Anterior cingulate cortex (tissue), 58 donors: ENCODE measurements at regions not wholly inside any gene's neighbourhood (a gene's known extent, or its start where the extent isn't known, plus 50 kb on each side); places are given as distances from the start of the nearest gene placed in this dataset.
"Not testable (repeated sequence)": the region's sequence is repeated elsewhere in the genome, so short reads cannot be mapped to it uniquely, and the experiment has no call there.

Source experiments
- DNase-seq, 58 donors: peaks; one replicate each; lab custom pipeline; 2025; lab: John Stamatoyannopoulos, UW

DNA sequence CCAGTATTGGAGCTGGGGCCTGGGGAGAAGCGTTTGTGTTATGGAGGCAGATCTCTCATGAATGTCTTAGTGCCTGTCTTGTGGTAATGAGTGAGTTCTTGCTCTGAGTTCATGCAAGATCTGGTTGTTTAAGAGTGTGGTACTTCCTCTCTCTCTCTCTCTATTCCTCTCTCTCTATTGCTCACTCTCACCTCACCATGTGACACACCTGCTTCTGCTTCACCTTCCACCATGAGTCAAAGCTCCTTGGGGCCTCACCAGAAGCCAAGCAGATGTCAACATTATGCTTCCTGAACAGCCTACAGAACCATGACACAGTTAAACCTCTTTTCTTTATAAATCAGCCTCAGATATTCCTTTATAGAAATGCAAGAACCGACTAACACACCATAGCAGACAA is 242.7 kb upstream of the ADRA1B start:
- DNase-seq: no peak

DNA sequence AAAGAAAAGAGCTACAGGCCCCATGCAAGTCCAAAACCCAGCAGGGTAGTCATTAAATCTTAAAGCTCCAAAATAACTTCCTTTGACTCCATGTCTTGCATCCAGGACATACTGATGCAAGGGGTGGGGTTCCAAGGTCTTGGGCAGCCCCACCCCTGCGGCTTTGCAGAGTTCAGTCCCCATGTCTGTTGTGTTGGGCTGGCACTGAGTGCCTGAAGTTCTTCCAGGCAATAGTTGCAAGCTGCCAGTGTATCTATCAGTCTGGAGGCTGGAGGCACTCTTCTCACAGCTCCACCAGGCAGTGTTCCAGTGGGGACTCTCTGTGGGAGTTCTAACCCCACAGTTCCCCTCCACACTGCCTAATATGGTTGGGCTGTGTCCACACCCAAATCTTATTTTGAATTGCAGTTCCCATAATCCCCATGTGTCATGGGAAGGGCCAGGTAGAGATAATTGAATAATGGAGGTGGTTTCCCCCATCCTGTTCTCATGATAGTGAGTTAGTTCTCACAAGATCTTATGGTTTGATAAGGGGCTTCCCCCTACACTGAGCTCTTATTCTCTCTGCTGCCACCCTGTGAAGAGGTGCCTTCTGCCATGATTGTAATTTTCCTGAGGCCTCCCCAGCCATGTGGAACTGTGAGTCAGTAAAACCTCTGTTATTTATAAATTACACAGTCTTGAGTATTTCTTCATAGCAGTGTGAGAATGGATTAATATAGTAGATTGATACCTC is 237.5 kb upstream of the ADRA1B start:
- DNase-seq: no peak

DNA sequence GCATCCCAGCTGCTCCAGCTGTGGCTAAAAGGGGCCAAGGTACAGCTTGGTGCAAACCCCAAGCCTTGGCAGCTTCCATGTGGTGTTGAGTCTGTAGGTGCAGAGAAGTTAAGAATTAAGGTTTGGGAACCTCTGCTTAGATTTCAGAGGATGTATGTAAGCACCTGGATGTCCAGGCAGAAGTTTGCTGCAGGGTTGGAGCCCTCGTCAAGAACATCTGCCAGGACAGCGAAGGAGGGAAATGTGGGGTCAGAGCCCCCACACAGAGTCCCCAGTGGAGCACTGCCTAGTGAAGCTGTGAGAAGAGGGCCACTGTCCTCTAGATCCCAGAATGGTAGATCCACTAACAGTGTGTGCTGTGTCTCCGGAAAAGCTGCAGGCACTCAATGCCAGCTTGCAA is 236.2 kb upstream of the ADRA1B start:
- no peak for DNase-seq

DNA sequence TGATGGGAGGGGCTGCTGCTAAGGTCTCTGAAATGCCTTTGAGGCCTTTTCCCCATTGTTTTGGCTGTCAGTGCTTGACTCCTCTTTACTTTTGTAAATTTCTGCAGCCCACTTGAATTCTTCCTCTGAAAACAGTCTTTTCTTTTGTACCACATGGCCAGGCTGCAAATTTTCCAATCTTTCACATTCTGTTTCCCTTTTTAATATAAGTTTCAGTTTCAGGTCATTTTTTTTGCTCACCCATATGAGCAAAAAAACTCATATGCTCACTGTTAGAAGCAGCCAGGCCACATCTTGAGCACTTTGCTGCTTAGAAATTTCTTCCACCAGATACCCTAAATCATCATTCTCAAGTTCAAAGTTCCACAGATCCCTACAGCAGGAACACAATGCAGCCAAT is 234.6 kb upstream of the ADRA1B start:
- DNase-seq: no peak

DNA sequence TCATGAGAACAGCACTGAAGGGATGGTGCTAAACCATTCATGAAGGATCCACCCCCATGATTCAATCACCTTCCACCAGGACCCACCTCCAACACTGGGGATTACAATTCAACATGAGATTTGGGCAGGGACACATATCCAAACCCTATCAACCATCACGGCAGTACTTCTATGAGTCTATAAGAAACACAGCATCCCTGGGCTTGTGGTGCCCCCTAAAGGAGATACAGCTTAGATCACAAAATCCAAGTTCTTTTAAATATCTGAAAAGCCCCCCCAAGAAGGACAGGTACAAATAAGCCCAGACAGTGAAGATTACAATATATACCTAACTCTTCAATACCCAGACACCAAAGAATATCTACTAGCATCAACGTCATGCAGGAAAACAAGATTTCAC is 233.7 kb upstream of the ADRA1B start:
- no peak for DNase-seq

DNA sequence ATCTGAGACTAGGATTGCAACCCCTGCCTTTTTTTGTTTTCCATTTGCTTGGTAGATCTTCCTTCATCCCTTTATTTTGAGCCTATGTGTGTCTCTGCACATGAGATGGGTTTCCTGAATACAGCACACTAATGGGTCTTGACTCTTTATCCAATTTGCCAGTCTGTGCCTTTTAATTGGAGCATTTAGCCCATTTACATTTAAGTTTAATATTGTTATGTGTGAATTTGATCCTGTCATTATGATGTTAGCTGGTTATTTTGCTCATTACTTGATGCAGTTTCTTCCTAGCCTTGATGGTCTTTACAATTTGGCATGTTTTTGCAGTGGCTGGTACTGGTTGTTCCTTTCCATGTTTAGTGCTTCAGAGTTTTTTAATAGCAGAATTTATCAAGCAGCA is 228.4 kb upstream of the ADRA1B start:
- DNase-seq: not testable (repeated sequence)

DNA sequence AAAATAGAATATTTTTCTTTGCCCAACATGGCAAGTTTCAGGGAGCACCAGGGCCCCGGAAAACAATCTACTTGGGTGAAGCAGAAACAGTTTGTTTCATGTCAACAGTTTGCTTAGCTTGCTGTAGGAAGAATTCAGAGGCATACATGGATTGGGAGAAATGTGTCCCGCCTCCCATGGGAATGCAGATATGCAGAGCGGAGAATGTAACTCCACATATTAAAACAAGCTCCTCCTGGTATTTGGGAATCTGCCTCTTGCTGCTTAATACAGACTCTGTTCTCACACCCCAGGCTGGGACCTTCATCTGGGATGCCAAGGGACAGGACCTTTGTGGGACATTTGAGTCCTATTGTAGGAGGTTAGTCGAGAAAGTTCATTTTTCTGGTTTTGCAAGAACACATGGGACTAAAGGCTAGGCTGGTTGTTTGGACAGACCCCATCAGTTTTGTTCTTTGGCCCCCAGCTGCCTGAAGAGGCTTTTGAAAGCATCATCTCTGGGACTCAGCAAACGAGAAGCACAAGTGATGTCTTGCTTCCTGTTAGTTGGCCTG is 220.5 kb upstream of the ADRA1B start:
- no peak for DNase-seq

DNA sequence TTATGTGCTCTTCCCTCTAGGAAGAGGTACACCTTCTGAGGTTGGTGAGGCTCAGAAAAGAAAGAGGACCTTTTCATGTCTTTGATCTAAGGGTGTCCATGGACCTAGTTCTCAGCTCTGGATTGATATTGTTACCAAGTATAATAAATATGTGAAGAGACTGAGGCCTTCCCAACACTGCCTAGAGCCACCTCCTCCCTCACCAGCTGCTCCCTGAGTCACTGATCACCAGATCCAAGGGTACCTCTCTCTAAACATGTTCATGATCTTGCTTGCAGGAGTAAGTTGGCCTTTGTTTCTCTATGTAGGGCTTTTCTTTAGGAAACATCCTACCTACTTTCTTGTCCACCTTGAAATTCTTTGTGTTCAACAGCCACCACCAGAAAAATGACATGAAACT is 218.8 kb upstream of the ADRA1B start:
- no peak for DNase-seq

DNA sequence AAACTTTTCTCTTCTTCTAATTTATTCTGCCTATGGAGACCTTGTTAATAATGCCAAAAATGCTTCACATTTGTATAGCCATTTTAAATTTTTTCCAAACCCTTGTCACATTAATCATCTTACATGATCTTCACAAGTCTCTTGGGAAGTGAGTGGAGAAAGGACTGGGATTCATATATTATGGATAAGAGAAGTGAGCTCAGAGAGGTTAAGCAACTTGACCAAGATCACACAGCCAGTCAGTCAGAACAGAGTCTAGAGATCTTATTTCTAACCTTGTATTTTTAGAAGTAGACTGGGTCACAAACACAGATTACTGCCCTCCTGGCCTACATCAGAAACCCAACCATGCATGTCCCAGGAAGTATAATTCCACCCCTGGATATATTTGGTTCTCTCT is 218.0 kb upstream of the ADRA1B start:
- no peak for DNase-seq

DNA sequence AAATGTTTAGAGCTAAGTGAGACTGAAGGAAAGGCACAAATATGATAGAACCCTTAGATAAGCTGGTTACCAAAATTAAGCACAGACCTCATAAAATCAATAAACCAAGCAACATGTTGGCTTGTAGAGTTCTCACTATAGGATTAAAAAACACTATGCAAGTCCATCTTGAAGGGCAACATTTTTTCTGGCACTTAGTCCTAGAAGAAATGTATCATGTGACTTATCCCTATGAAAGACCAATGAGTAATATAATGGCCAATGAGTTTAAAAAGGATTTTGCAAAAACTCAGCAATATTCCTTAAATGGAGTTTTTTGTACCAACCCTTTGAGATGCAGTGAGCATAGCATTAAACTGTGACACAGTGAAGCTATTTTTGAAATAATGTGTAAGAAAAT is 216.3 kb upstream of the ADRA1B start:
- no peak for DNase-seq

DNA sequence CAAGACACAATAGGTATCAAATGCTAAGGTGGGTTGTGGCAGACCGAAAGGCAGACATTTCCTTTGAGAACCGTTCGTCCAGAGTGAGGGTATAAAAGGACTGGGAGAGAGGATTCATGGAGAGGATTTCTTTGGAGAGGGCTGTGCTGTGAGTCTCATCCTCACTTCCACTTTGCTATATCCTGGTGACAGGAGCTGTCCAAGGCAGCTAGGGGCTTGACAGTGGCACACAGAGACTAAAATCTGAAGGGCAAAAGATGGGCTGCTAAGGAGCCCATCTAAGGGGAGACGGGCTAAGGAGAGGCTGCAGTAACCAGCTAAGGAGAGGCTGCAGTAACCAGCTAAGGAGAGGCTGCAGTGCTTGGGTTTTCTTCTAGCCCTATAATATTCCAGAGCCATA is 214.0 kb upstream of the ADRA1B start:
- DNase-seq: no peak

DNA sequence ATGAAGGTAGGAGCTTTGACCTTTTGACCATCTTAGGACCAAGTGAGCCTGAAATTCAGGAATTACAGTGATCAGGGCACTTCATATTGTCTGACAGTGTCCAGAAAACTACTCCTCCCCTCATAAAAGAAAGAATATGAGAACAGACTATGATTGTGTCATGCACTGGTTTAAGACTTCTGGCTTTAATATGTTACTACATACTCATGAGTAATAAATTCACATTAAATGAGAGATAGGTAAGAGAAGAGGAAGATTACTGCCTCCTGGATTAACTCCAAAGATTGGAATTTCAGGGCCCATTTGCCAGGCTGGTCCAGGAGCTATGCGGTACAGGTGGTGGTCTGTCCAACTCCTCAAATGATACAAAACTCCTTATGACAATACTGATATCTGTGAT is 213.5 kb upstream of the ADRA1B start:
- no peak for DNase-seq

DNA sequence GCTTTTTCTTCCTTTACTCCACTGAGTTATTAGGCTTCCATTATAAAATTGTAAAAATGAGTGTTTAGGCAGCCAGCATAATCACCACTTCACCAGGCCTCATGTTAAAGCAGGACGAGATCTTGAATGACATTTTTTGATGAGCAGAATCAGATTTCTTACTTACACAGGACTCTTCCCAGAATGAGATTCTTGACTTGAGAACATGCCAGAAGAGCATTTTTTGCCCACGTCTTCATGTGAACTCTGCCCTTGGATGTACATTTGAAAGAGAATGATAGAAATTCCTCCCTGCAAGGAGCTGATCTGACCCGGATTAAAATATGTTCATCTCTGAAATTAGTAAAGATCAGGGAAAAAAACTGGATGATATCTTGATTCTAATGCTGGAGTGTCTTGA is 212.1 kb upstream of the ADRA1B start:
- no peak for DNase-seq

DNA sequence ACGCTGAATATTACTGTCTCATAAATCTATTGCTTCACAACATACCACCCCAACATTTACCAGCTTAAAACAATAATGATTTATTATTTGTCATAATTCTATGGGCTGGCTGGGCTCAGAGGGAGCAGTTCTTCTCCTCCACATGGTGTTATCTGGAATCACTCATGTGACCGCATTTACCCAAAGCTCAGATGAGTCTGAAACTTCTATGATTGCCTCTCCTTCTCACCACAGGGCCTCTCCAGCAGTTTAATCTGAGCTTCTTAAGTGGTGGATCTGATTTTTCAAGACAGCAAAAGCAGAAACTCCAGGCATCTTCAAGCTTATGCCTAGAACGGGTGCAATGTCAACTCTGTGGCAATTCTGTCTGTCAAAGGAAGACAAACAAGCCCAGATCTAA is 210.3 kb upstream of the ADRA1B start:
- no peak for DNase-seq

DNA sequence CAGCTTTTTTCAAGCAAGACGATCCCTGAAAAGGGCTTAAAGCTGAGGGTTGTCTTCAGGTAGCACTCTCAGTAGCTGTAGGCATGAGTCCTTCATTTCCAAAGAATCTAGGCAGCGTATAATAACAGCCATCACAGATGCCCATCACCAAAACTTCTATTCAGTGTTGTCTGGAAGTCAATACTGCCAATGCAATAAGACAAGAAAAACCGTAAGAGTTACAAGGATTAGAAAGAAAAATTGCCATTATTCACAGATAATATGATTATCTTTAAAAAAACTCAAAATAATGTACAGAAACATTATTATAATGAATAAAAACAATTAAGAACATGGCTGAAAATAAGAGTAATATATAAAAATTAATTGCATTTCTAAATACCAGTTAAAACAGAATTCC is 208.2 kb upstream of the ADRA1B start:
- no peak for DNase-seq

DNA sequence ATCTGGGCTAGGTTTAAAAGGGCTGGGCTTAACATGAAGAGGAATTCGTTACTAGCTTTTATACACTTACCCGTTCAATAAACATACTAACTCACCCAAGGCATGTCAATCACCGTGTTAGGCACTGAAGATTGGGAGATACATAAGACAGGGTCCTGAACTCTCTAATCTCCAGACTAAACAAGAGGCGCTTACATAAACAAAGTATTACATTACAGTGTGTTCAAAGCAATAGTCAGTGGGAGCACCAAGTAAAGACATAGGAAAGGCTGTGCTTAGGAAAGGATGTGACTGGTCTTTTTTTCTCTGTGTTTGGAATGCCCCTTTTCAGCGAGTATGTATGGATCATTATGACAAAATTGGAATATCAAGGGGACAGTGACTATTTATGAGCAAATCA is 203.6 kb upstream of the ADRA1B start:
- DNase-seq: no peak

DNA sequence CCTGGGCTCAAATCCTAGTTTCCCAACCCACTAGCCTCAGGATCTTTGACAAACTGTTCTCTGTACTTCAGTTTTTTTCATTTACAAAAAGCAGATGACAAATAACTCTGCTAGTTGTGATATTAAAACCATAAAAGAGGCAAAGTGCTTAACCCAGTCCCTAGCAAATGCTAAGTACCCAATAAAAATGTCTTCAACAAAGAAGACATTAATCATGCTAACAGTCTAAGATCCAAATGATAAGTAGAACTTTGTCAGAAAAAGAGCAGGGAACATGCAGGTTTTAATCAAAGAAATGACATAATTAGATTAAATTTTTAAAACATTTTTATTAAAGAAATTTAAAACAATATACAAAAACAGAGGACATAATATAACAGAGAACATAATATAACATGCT is 203.0 kb upstream of the ADRA1B start:
- DNase-seq: no peak

DNA sequence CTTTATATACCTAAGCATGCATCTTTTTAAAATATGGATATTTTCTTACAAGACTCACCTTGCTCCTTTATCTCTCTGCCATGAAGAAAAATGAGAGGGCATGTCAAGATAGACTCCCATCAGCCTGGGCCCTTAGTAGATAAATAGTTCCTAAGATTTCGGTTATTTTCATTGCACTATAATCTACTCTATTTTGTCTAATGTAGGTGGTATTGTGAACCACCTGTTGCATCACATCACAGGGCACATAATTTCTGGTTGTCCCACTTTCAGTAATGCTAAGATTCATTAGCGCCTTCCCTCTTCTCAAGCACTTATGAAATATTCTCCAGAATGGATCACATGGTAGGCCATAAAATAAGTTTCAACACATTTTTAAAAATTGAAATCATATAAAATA is 202.5 kb upstream of the ADRA1B start:
- no peak for DNase-seq

DNA sequence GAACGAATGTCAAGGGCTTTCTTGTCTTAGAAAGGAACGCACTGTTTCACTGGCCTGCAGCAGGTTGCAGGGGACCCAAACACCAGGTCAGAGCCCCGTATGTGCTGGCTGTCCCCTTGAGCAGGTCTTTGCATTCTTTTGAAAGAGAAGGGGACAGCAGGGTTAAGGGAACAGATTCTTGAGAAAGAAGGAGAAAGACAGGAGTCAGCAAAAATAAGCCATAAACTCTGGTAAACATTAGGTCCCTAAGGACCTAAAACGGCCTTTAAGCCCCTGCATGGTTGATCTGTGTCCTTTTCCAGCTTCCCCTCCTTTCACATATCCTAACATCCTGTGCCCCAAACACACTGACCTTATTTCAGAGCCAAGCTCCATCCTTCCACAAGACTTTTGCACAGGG is 190.8 kb upstream of the ADRA1B start:
- no peak for DNase-seq

DNA sequence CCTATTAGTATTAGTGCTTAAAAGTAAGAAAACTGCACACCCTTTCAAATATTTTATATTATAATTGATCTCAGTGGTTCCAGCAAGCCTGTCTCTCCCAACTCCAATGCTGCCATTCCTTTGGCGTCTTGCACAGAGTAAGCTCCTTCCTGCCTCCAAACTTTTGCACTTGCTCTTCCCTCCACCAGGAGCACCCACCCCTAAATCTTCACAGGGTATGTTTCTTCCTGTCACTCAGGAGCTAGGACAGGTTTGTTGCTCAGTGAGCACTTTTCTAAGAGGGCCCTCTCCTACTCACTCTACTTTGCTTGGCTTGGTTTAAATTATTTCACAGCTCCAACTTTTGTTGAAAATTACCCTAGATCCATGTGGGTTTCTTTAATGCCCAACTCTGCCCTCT is 189.1 kb upstream of the ADRA1B start:
- DNase-seq: no peak

DNA sequence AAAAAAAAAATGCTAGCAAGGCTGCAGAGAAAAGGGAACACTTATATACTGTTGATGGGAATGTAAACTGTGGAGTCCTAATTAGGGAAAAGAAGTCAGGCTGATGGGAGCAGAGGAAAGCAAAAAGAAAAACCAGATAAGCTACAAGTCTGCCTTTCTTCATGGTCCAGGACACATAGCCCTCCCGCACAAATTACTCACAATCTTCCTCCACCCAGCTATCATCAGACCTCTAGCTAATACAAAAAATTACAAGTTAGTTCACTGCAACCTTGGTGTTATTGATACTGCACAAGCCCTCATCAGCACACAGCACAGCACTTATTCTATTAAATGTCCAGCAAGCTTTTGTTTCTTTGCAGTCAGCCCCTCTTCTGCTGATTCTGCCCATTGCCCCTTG is 186.0 kb upstream of the ADRA1B start:
- DNase-seq: no peak

DNA sequence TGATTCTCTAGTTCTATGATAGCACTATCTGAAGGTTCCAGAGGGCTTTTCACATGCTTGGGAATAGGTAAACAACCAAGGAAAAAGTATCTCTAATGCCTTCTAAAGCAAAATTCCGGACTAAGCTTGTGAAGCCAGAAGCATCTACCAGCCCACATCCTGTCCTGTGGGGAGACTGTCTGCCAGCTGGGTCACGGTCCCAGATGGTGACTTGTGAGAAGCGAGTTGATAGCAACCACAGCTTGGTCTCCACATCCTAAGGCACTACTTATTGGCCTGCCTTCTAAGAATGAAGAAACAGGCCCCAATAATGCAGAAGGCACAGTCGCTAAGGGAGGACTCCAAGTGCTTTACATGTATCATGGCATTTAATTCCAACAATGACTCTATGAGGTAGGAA is 184.1 kb upstream of the ADRA1B start:
- no peak for DNase-seq

DNA sequence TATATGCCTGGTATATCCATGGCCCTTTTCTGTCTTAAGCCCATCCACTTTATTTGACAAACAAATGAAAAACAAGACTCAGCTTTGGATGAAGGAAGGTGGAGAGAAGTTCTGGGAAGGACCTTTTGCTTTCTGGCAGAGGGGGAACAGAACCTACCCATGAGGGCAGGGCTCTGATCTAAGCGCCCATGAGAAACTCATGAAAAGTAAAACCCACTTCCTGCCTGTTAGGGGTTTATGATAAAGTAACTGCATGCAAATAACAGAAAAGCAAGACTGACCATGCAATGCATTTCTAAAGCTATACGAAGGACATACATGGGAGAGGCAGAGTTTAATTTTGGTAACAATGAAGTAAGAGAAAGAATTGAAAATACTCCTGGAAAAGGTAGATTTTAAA is 181.9 kb upstream of the ADRA1B start:
- no peak for DNase-seq
